ENCODE measurements at regions not wholly inside any gene's neighbourhood (a gene's known extent, or its start where the extent isn't known, plus 50 kb on each side); places are given as distances from the start of the nearest gene placed in this dataset.

- TF ChIP-seq CTCF (IDR thresholded peaks at IDR 0.05) (no peak), POLR2A (IDR thresholded peaks at IDR 0.05) (no peak)
Observed at GRCh38 chr2:129803871-129804270, 175.6 kb upstream of the RAB6C start.

Measured in thyroid gland (tissue), 4 donors.